Retinal pigment epithelial cell (primary cell): ENCODE measurements at regions not wholly inside any gene's neighbourhood (a gene's known extent, or its start where the extent isn't known, plus 50 kb on each side); places are given as distances from the start of the nearest gene placed in this dataset.

ENCODE experiments used
- DNase-seq: peaks from one replicate; pipeline ENCODE4 v3.0.0-alpha.2; 2010; ENCODE audit warnings: low read depth
- H3K4me3 ChIP-seq: 2 replicates; pipeline ENCODE4 v1.5.1; 2011; ENCODE audit warnings: mild to moderate bottlenecking, low read length, control low read depth, moderate library complexity
- TF ChIP-seq, protein P1 (sequence below): conservative IDR thresholded peaks from 2 replicates; pipeline ENCODE4 v1.5.1; 2011; ENCODE audit warnings: low read depth, low read length, control low read depth, inconsistent platforms

DNA sequence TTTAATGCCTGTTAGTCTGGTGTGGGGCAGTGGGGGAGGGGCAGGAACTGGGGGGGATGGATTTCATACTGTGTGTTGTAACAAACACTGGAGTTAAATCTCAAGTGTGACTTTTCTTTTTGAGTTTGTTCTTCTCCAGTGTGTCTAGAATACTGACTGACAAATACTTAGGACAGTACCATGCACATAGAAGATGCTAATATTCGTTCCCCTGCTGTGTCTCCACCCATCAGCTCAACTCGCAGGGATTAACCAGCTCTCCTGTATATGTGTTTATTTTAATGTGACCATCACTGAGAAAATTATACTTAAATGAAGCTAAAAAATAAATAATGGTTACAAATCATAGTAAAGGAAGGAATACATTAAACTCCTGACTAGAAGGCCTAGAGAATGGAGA, 150.9 kb upstream of the E2F8 start:
- TF ChIP-seq, protein P1, sequence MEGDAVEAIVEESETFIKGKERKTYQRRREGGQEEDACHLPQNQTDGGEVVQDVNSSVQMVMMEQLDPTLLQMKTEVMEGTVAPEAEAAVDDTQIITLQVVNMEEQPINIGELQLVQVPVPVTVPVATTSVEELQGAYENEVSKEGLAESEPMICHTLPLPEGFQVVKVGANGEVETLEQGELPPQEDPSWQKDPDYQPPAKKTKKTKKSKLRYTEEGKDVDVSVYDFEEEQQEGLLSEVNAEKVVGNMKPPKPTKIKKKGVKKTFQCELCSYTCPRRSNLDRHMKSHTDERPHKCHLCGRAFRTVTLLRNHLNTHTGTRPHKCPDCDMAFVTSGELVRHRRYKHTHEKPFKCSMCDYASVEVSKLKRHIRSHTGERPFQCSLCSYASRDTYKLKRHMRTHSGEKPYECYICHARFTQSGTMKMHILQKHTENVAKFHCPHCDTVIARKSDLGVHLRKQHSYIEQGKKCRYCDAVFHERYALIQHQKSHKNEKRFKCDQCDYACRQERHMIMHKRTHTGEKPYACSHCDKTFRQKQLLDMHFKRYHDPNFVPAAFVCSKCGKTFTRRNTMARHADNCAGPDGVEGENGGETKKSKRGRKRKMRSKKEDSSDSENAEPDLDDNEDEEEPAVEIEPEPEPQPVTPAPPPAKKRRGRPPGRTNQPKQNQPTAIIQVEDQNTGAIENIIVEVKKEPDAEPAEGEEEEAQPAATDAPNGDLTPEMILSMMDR = no peak
- no peak overlapping the region for H3K4me3 ChIP-seq
- DNase-seq = no peak

DNA sequence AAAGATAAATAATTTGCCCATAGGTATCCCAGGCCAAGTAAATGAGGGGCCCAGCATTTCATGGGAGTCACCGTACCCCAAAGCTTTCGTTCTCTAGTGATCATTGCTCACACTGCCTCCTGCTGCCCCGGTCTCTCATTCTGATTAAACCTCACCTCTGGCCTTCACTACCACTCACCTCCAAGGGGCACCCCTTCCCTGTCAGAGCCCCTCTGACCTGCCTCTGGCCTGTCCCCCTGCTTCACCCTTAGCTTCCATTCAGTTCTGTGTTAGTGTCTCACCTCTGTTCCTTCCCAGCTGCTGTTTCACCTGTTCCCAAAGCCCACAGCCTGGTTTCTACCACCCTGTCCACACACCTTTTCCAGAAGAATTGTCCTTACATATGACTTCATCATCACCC, 150.3 kb upstream of the E2F8 start:
- TF ChIP-seq, protein P1 = no peak
- DNase-seq = no peak
- no peak overlapping the region for H3K4me3 ChIP-seq

DNA sequence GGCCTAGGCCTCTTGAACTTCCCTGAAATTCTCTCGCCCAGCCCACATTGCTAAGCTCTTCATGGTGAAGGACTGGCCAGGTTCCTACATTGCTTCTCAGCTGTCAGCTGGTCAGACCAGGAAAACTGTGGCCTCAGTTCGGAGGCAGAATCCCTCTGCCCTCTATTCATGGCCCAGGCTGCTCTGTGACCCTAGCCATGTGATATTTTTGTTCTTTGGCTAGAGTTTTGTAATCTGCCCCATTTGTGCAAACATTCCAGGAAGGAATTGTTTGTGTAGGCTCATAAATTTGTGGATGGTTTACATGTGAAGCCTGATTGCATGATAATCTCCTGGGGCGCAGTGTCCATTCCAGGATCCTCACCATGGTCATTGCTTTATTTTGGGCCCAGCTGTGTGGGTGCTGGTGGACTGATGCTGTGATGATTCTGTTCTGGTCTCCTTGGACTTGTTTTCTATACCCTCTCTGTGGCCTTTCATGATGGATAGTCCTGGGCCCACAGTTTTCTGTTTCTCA, 149.1 kb upstream of the E2F8 start:
- H3K4me3 ChIP-seq = no peak overlapping the region
- DNase-seq = no peak
- TF ChIP-seq, protein P1 = no peak

DNA sequence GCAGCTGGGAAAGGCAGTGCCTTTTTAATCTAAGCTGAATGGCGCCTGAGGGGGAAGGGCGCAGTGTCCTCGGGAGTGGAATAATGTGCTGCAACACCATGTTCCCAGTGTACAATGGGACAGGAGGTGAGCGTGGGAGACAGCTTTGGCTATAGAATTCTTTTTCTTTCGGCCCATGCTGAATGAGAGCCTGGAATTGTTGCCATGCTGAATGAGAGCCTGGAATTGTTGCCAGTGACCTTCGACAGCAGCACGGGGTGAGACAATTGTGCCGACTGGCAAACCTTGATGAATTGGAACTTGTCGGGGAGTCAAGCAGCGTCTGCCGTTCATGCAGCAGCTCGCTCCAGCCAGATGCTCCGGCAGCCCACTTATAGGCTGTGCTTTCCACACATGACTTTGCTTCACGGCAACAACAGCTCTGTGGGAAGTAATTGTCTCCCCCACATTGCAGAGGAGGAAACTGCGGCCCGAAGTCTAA, 141.4 kb upstream of the E2F8 start:
- TF ChIP-seq, protein P1 = no peak
- no peak overlapping the region for H3K4me3 ChIP-seq
- DNase-seq = no peak

DNA sequence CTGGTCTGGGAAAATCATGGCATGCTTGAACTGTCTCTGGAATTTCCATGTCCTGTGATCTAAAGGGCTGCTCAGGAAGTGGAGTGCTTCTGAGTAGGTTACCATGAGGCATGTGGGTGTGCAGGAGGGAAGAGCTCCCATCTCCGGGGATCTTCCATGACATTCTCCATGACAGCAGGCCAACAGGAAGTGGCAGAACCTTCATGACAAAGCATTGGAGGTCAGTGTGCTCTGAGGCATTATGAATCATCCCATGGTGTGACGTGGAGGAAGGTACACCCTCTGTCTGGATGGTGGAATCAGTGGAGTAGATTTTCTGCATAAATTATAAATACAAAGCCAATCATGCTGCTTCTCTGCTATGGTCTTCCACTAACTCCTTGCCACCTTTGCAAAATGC, 139.6 kb upstream of the E2F8 start:
- DNase-seq = no peak
- TF ChIP-seq, protein P1 = no peak
- no peak overlapping the region for H3K4me3 ChIP-seq

DNA sequence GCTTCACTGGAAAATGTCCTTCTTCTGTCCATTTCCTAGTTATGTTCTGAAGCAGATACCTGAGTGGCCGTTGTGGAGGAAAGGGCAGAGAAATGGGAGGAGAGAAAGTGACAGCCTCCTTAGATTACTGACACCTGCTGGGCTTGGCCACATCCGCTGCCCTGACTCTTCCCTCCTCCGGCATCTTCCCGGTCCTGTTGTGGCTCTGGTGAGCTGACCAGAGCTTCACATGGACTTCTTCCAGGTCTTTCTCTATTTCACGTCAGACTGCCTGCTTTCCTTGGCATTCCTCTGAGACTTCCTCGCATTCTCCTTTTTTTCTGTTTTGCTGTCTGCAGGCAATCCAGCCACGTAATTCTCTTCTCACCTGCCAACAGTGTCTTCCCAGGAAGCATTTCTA, 138.7 kb upstream of the E2F8 start:
- DNase-seq = no peak
- H3K4me3 ChIP-seq = no peak overlapping the region
- TF ChIP-seq, protein P1 = no peak

DNA sequence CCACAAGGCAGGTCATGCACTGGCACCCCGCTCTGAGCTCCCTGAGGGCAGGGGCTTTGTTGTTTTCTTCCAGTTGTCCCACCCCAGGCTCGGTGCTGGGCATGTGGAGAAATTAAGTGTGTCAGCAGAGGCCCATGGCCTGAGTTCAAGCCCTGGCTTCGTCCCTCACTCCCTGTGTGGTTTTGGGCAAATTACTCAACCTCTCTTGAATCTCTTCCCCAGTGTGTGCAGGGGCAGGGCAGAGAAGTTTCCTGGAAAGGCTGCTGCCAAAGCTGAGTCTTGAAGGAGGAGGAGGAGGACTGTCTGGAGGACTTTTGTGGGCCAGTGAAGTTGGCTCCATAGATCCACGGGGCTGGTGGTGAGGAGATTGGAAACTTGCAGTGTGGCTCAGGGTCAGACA, 138.1 kb upstream of the E2F8 start:
- no peak overlapping the region for H3K4me3 ChIP-seq
- DNase-seq = no peak
- TF ChIP-seq, protein P1 = no peak
